Mammary epithelial cell (primary cell): ENCODE measurements at regions not wholly inside any gene's neighbourhood (a gene's known extent, or its start where the extent isn't known, plus 50 kb on each side); places are given as distances from the start of the nearest gene placed in this dataset.

ENCODE experiments used
- EZH2 ChIP-seq: IDR thresholded peaks from 2 replicates; pipeline ENCODE4 v1.6.1; 2012; ENCODE audit warnings: low read length, inconsistent platforms, borderline replicate concordance
- TF ChIP-seq, protein P1 (sequence below), 2 donors: IDR thresholded peaks in 1 of 2; conservative IDR thresholded peaks in 1 of 2; 2 replicates each; pipeline ENCODE4 v1.5.1; 2011 to 2012; ENCODE audit warnings: inconsistent platforms in 2 of 2, low read length in 2 of 2, mild to moderate bottlenecking in 2 of 2, control low read depth in 1 of 2, low read depth in 1 of 2; ENCODE audit not compliant: insufficient read depth in 1 of 2; ENCODE audit errors: extremely low read depth in 1 of 2

DNA sequence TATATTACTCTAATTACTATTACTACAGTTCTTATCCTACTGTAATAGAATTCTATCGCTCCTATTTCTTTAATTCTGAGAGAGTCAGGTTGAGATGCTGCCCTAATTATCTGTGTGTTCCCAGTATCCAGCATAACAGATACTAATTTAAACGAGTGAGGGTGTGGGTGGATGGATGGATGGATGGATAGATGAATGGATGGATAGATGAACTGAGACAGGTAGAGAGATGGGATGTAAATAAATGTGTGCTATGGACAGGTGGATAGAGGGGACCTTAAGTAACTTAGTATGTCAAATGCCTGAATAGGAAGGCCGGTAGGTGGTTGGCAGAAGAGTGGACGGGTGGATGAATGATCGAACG is 143.6 kb upstream of the ADRA1B start:
- TF ChIP-seq, protein P1, sequence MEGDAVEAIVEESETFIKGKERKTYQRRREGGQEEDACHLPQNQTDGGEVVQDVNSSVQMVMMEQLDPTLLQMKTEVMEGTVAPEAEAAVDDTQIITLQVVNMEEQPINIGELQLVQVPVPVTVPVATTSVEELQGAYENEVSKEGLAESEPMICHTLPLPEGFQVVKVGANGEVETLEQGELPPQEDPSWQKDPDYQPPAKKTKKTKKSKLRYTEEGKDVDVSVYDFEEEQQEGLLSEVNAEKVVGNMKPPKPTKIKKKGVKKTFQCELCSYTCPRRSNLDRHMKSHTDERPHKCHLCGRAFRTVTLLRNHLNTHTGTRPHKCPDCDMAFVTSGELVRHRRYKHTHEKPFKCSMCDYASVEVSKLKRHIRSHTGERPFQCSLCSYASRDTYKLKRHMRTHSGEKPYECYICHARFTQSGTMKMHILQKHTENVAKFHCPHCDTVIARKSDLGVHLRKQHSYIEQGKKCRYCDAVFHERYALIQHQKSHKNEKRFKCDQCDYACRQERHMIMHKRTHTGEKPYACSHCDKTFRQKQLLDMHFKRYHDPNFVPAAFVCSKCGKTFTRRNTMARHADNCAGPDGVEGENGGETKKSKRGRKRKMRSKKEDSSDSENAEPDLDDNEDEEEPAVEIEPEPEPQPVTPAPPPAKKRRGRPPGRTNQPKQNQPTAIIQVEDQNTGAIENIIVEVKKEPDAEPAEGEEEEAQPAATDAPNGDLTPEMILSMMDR (conservative IDR thresholded peaks at IDR 0.05 in 1 of 2, IDR thresholded peaks at IDR 0.05 in 1 of 2; ENCODE audit: extremely low read depth in 1 of 2, insufficient read depth in 1 of 2, low read depth in 1 of 2, low read length in 2 of 2) = no peak
- TF ChIP-seq EZH2 = no peak
